ENCODE measurements at regions not wholly inside any gene's neighbourhood (a gene's known extent, or its start where the extent isn't known, plus 50 kb on each side); places are given as distances from the start of the nearest gene placed in this dataset.

DNA sequence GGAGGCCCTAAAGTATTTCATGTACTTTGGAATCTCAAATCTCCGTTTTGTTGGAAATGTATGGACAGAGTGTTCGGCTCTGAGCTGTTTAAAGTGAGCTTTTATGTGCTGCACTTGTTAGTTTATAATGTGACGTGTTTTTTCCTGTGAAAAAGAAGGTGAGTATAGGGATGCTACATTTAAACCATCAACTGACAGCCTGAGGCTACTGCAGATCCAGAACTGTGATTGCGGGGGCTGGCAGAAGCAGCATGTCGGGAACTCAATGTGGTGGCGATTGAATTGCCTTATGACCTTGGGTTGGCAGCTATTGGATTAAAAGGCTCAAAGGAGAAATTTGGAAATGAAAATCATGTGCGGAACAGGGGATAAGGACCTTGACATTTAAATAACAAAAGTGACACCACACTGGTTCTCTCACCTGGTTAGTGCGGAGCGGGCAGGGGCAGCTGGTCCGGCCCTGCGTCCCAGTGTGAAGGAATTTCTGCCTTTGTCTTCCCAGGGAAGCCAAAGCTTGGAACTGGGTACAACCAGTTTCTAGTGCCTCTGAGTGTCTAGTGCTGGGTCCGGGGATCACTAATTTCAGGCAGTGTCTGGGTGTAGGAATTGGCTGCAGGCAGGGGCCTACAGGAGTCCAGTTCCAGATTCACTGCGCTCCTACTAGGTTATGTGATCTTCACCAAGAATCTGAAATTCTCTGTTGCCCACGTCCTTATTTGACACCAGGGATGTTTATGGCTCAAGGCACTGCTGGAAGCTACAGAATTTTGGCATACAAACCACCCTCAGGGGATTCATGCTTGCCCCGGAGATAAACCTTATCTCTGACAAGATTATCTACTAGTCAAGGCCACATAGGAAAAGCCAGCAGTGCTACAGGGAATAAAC, 120.7 kb upstream of the ERCC6L2 start (continued):
- TF ChIP-seq, protein P1, sequence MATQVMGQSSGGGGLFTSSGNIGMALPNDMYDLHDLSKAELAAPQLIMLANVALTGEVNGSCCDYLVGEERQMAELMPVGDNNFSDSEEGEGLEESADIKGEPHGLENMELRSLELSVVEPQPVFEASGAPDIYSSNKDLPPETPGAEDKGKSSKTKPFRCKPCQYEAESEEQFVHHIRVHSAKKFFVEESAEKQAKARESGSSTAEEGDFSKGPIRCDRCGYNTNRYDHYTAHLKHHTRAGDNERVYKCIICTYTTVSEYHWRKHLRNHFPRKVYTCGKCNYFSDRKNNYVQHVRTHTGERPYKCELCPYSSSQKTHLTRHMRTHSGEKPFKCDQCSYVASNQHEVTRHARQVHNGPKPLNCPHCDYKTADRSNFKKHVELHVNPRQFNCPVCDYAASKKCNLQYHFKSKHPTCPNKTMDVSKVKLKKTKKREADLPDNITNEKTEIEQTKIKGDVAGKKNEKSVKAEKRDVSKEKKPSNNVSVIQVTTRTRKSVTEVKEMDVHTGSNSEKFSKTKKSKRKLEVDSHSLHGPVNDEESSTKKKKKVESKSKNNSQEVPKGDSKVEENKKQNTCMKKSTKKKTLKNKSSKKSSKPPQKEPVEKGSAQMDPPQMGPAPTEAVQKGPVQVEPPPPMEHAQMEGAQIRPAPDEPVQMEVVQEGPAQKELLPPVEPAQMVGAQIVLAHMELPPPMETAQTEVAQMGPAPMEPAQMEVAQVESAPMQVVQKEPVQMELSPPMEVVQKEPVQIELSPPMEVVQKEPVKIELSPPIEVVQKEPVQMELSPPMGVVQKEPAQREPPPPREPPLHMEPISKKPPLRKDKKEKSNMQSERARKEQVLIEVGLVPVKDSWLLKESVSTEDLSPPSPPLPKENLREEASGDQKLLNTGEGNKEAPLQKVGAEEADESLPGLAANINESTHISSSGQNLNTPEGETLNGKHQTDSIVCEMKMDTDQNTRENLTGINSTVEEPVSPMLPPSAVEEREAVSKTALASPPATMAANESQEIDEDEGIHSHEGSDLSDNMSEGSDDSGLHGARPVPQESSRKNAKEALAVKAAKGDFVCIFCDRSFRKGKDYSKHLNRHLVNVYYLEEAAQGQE (IDR thresholded peaks at IDR 0.05; ENCODE audit: low read depth) = no peak
- TF ChIP-seq POLR2AphosphoS5 (IDR thresholded peaks at IDR 0.05; ENCODE audit: low read depth, low read length) (no peak), ELF1 (IDR thresholded peaks at IDR 0.05; ENCODE audit: borderline replicate concordance, low read depth) (no peak)

DNA sequence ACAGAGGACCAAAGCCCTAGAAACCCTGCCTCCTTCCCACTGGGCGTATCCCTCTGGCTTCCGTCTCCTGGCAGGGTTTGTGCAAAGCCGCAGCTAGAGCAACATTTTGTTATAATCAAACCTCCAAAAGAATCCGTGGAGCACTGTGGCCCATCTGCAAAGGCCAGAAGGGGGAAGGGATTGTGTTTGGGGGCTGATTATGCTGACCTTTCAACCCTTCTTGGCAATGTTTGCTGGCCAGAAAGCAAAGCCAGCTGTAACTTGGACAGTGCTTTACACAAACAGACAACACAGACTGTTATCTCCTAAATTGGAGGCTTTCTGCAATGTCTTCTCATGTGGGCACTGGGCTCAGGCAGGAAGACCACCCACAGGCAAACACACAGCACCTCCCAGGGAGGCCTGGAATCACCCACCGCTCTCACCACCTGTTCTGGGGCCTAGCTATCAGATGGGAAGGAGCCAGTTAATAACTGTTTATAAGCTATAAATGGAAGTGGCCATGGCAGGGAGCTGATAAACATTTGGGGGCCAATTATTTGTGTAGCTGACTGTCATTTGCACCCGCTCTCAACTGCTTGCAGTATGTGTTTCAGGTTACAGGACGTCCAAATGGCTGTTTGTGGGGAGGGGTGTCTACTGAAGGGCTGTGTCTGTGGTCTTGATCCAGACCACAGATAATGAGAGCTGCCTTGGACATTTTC, 121.6 kb upstream of the ERCC6L2 start:
- TF ChIP-seq, protein P2, sequence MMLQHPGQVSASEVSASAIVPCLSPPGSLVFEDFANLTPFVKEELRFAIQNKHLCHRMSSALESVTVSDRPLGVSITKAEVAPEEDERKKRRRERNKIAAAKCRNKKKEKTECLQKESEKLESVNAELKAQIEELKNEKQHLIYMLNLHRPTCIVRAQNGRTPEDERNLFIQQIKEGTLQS (IDR thresholded peaks at IDR 0.05) = no peak
- TF ChIP-seq SP1 (IDR thresholded peaks at IDR 0.05; ENCODE audit: low read depth) (no peak), POLR2AphosphoS5 (IDR thresholded peaks at IDR 0.05; ENCODE audit: low read depth, low read length) (no peak), CBX3 (IDR thresholded peaks at IDR 0.05; ENCODE audit: low read depth) (no peak), EZH2phosphoT487 (IDR thresholded peaks at IDR 0.05; ENCODE audit: borderline replicate concordance) (no peak), POLR2A (IDR thresholded peaks at IDR 0.05; ENCODE audit: borderline replicate concordance, extremely low read depth, insufficient read depth, insufficient read length) (no peak), ZNF274 (IDR thresholded peaks at IDR 0.05; ENCODE audit: low read depth, low read length) (no peak), CEBPB (IDR thresholded peaks at IDR 0.05; ENCODE audit: low read depth) (no peak), EGR1 (IDR thresholded peaks at IDR 0.05; ENCODE audit: low read depth) (no peak), FOSL1 (IDR thresholded peaks at IDR 0.05; ENCODE audit: low read depth) (no peak)
- TF ChIP-seq, protein P3, sequence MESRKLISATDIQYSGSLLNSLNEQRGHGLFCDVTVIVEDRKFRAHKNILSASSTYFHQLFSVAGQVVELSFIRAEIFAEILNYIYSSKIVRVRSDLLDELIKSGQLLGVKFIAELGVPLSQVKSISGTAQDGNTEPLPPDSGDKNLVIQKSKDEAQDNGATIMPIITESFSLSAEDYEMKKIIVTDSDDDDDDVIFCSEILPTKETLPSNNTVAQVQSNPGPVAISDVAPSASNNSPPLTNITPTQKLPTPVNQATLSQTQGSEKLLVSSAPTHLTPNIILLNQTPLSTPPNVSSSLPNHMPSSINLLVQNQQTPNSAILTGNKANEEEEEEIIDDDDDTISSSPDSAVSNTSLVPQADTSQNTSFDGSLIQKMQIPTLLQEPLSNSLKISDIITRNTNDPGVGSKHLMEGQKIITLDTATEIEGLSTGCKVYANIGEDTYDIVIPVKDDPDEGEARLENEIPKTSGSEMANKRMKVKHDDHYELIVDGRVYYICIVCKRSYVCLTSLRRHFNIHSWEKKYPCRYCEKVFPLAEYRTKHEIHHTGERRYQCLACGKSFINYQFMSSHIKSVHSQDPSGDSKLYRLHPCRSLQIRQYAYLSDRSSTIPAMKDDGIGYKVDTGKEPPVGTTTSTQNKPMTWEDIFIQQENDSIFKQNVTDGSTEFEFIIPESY (IDR thresholded peaks at IDR 0.05; ENCODE audit: extremely low read depth, insufficient replicate concordance, low read length) = no peak
- H3K27me3 ChIP-seq (ENCODE audit: insufficient read depth, low read length) = no peaks in the 10 kb centered on the region
- no peak for DNase-seq (ENCODE audit: low read depth, low spot score)
- H3K9me2 ChIP-seq (ENCODE audit: insufficient read depth) = no peaks in the 10 kb centered on the region
- ChIA-PET CTCF (no interaction called here), POLR2A (no interaction called here), RAD21 (ENCODE audit: low non-redundant PET in 1 of 2, low total read pairs in 2 of 2, uncharacterized antibody in 2 of 2, unreplicated experiment in 2 of 2) (interaction anchor here in 1 of 2 experiments (0.5 to 0.6 kb wide), 2 partner anchors 66 to 153 kb away, joined by 3 read pairs; no protein-coding TSS in a partner anchor)
- no peaks in the 10 kb centered on the region for H3K36me3 ChIP-seq (ENCODE audit: control insufficient read depth in 1 of 2, insufficient read depth in 2 of 2, low read length in 2 of 2)
- H3K4me1 ChIP-seq (ENCODE audit: control insufficient read depth in 1 of 2, insufficient read depth in 2 of 2, low read length in 2 of 2) = no peaks in the 10 kb centered on the region
- H4K20me1 ChIP-seq (ENCODE audit: insufficient read depth) = no peaks in the 10 kb centered on the region
- no TSS peak for BruUV-seq (replicated peaks)
- no peak overlapping the region for H3K4me2 ChIP-seq (ENCODE audit: low read length)
- no peak overlapping the region for H3K4me3 ChIP-seq (replicated peaks in 1 of 2; ENCODE audit: low read depth in 1 of 2, low read length in 2 of 2)
- H3K9me3 ChIP-seq (ENCODE audit: control insufficient read depth in 1 of 2, insufficient read depth in 1 of 2, low read depth in 1 of 2, low read length in 2 of 2) = no peaks in the 10 kb centered on the region
- intact Hi-C loops (cut with micrococcal nuclease) = no loop called here
- no peak overlapping the region for H2AFZ ChIP-seq (ENCODE audit: low read depth, low read length, poor library complexity, severe bottlenecking)
- no peaks in the 10 kb centered on the region for H3K79me2 ChIP-seq (ENCODE audit: insufficient read depth, low read length)
- no peak for ATAC-seq
- H3K9ac ChIP-seq (ENCODE audit: low read length) = no peak overlapping the region
- no peak overlapping the region for H3K27ac ChIP-seq (ENCODE audit: low read depth, low read length)
